Spleen (tissue), 11 donors: ENCODE measurements at regions not wholly inside any gene's neighbourhood (a gene's known extent, or its start where the extent isn't known, plus 50 kb on each side); places are given as distances from the start of the nearest gene placed in this dataset.

Experiments
- DNase-seq: peaks from one replicate; pipeline ENCODE4 v3.0.0-alpha.2; 2020
- H3K27ac ChIP-seq, 8 donors: fragments of 200-600 bp; sonication (generic) in 7 of 8; 1 replicate in 4 of 8; 2 replicates in 4 of 8; pipeline versions ENCODE4 v1.5.0 to v1.8.0; 2016 to 2021; ENCODE audit warnings: inconsistent platforms in 4 of 8, mild to moderate bottlenecking in 4 of 8, moderate library complexity in 1 of 8
- H3K27me3 ChIP-seq, 7 donors: fragments of 200-600 bp; sonication (generic) in 6 of 7; replicated peaks in 1 of 7; 1 replicate in 4 of 7; 2 replicates in 3 of 7; pipeline versions ENCODE4 v1.5.0 to v1.8.0; 2016 to 2021; ENCODE audit warnings: inconsistent platforms in 3 of 7, mild to moderate bottlenecking in 1 of 7
- H3K36me3 ChIP-seq, 6 donors: fragments of 200-600 bp; sonication (generic) in 5 of 6; 1 replicate in 4 of 6; 2 replicates in 2 of 6; pipeline versions ENCODE4 v1.5.0 to v1.8.0; 2016 to 2021; ENCODE audit warnings: inconsistent platforms in 2 of 6
- H3K4me1 ChIP-seq, 6 donors: fragments of 200-600 bp; sonication (generic) in 5 of 6; 1 replicate in 3 of 6; 2 replicates in 3 of 6; pipeline versions ENCODE4 v1.5.0 to v1.8.0; 2016 to 2021; ENCODE audit warnings: inconsistent platforms in 3 of 6
- H3K4me3 ChIP-seq, 8 donors: fragments of 200-600 bp; sonication (generic) in 7 of 8; 1 replicate in 4 of 8; 2 replicates in 4 of 8; pipeline versions ENCODE4 v1.5.0 to v1.8.0; 2016 to 2021; ENCODE audit warnings: inconsistent platforms in 4 of 8, mild to moderate bottlenecking in 4 of 8, moderate library complexity in 2 of 8
- H3K9me3 ChIP-seq, 8 donors: fragments of 200-600 bp; sonication (generic) in 7 of 8; 1 replicate in 4 of 8; 2 replicates in 4 of 8; pipeline versions ENCODE4 v1.5.0 to v1.8.0; 2016 to 2021; ENCODE audit warnings: inconsistent platforms in 4 of 8
- POLR2A ChIP-seq, 3 donors: fragments of 450-650 bp; IDR thresholded peaks; one replicate each; pipeline ENCODE4 v1.5.1; 2017; ENCODE audit warnings: antibody characterized with exemption in 3 of 3, mild to moderate bottlenecking in 1 of 3
- POLR2AphosphoS5 ChIP-seq, 3 donors: sonication (generic); formaldehyde crosslinking; IDR thresholded peaks; one replicate each; pipeline ENCODE4 v1.5.1; 2017; ENCODE audit warnings: antibody characterized with exemption in 3 of 3
- WGBS, 5 donors: extraction: QIAGEN DNeasy Blood & Tissue Kit in 3 of 5; methylation state at CpG; one replicate each; pipeline versions ENCODE4 v1.1.5 to v1.1.7; 2013 to 2018; 5-methylcytosine and 5-hydroxymethylcytosine counted together
- intact Hi-C: fragments of 100-400 bp; cut with DNase I; formaldehyde crosslinking; loops from one replicate; pipeline ENCODE4 v1.15.0; 2023; ENCODE audit warnings: low total_unique reads
- TF ChIP-seq, protein P1 (sequence below), 11 experiments: fragments of 200-600 bp in 7 of 11; fragments of 450-650 bp in 4 of 11; sonication (generic) in 4 of 11; IDR thresholded peaks in 8 of 11; conservative IDR thresholded peaks in 3 of 11; 1 replicate in 7 of 11; 2 replicates in 4 of 11; pipeline versions ENCODE4 v1.4.0 to v1.8.0; 2016 to 2021; ENCODE audit warnings: antibody characterized with exemption in 11 of 11, inconsistent platforms in 4 of 11, mild to moderate bottlenecking in 1 of 11
- donor health status: healthy with polysubstance abuse.
- donor health status: DM: no; HTN: no; CAD: no; lungs with moderate emphysema.
- donor health status: DM: no; HTN: no; CAD: no.
- donor health status: Bipolar disorder and iron deficiency.
- donor health status: healthy.
- donor health status: DM: no; HTN: no; CAD: no.
- donor health status: DM: yes; HTN: yes; CAD: no.

DNA sequence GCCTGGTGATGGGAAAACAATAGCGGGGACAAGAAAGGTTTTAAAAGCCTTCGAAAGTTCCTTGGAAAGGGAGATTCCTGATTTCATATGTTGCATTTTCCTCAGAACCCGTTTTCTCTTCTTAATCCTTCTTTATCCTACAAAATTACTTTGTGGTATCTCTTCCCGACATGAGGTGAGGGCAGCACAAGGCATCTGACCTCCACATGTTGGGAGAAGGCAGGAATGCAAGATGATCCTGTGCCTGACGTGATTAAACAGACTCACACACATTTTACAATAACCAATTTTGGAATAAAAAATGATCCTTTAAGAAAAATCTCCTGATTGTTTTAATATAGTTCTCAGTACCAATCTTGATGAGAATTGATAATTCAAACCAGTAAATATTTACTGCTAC is 153.3 kb upstream of the MKLN1 start:
- Histone ChIP-seq H3K27ac (no peak overlapping the region), H3K9me3 (no peaks in the 10 kb centered on the region), H3K27me3 (no peaks in the 10 kb centered on the region), H3K4me1 (no peaks in the 10 kb centered on the region), H3K36me3 (no peaks in the 10 kb centered on the region), H3K4me3 (no peak overlapping the region)
- no peak for DNase-seq
- intact Hi-C loops = no loop called here
- WGBS, 5 donors = 84 to 94% (median 90%) methylated on average over 5 of the region's 5 CpGs
- TF ChIP-seq, protein P1, sequence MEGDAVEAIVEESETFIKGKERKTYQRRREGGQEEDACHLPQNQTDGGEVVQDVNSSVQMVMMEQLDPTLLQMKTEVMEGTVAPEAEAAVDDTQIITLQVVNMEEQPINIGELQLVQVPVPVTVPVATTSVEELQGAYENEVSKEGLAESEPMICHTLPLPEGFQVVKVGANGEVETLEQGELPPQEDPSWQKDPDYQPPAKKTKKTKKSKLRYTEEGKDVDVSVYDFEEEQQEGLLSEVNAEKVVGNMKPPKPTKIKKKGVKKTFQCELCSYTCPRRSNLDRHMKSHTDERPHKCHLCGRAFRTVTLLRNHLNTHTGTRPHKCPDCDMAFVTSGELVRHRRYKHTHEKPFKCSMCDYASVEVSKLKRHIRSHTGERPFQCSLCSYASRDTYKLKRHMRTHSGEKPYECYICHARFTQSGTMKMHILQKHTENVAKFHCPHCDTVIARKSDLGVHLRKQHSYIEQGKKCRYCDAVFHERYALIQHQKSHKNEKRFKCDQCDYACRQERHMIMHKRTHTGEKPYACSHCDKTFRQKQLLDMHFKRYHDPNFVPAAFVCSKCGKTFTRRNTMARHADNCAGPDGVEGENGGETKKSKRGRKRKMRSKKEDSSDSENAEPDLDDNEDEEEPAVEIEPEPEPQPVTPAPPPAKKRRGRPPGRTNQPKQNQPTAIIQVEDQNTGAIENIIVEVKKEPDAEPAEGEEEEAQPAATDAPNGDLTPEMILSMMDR (IDR thresholded peaks at IDR 0.05 in 8 of 11, conservative IDR thresholded peaks at IDR 0.05 in 3 of 11) = no peak
- no peak for TF ChIP-seq POLR2A (IDR thresholded peaks at IDR 0.05)
- TF ChIP-seq POLR2AphosphoS5 (IDR thresholded peaks at IDR 0.05) = no peak

DNA sequence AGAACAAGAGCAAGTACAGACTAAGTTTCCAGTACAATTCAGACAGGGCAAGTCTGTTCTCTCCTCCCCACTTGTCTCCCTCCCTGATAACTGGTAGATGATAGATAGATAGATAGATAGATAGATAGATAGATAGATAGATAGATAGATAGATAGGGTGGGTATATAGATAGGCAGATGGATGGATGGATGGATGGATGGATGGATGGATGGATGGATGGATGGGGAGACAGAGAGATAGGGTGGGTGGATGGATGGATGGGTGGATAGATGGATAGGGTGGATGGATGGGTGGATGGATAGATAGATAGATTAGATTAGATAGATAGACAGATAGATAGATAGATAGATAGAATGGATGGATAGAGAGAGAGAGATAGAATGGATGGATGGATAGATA is 152.8 kb upstream of the MKLN1 start:
- Histone ChIP-seq H3K9me3 (no peaks in the 10 kb centered on the region), H3K36me3 (no peaks in the 10 kb centered on the region), H3K27ac (no peak overlapping the region), H3K4me1 (no peaks in the 10 kb centered on the region), H3K27me3 (no peaks in the 10 kb centered on the region), H3K4me3 (no peak overlapping the region)
- TF ChIP-seq POLR2AphosphoS5 (IDR thresholded peaks at IDR 0.05) (no peak), POLR2A (IDR thresholded peaks at IDR 0.05) (no peak)
- TF ChIP-seq, protein P1 (IDR thresholded peaks at IDR 0.05 in 8 of 11, conservative IDR thresholded peaks at IDR 0.05 in 3 of 11) = no peak
- intact Hi-C loops = no loop called here
- no peak for DNase-seq

DNA sequence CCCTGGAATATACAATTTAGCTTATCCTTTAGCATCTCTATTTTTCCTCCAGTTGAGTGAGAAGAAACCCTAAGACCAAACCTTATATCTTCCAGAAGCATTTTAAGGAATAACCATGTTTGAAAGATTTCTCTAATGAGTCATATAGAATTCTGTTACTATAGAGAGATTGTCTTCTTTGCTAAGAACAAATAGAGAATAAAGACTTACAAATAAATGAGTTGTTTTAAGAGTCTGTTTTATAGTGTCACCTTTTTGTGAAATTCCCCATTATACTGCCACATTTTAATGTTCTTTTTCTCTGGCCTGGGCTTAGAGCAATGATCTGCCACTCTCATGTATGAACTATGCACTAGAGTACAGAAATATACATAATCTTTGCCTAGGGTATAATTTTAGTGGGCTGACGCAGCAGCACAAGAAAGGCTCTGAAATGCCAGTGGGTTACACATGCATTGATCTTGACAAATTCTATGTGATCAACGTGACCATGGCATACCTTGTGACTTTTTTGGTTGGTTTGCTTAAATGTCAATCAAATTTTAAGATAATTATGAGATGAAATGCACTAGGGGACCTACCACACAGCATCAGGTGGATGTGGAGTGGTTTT is 145.1 kb upstream of the MKLN1 start:
- Histone ChIP-seq H3K4me1 (peaks cover 0 to 11% (median 3%) of the 10 kb centered on the region in 6 donors), H3K4me3 (no peak overlapping the region), H3K9me3 (no peaks in the 10 kb centered on the region), H3K36me3 (no peaks in the 10 kb centered on the region), H3K27ac (no peak overlapping the region), H3K27me3 (no peaks in the 10 kb centered on the region)
- 85 to 90% (median 86%) methylated on average over 2 of the region's 2 CpGs for WGBS, 5 donors
- intact Hi-C loops = no loop called here
- TF ChIP-seq POLR2AphosphoS5 (IDR thresholded peaks at IDR 0.05) (no peak), POLR2A (IDR thresholded peaks at IDR 0.05) (no peak)
- TF ChIP-seq, protein P1 (IDR thresholded peaks at IDR 0.05 in 8 of 11, conservative IDR thresholded peaks at IDR 0.05 in 3 of 11) = no peak
- no peak for DNase-seq

DNA sequence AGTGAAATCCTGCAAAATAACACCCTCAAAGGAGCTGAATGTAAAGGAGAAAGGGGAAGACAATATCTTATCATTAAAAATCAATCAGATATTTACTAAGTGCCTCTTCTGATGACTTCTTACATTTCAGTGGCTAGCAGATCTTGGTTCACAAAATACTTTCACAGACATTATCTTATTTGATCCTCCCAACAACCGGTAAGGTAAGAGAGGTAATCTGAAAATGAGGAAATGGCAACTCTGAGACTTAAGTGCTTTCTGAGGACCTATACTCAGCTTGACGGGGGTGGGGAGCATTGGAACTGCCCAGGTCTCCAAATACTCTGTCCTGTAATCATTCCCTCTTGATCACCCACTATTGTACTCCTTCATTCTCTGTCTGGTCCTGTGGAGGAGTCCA is 144.6 kb upstream of the MKLN1 start:
- peaks cover 0 to 15% (median 3%) of the 10 kb centered on the region in 6 donors for H3K4me1 ChIP-seq
- TF ChIP-seq, protein P1 (IDR thresholded peaks at IDR 0.05 in 8 of 11, conservative IDR thresholded peaks at IDR 0.05 in 3 of 11) = no peak
- TF ChIP-seq POLR2AphosphoS5 (IDR thresholded peaks at IDR 0.05) (no peak), POLR2A (IDR thresholded peaks at IDR 0.05) (no peak)
- intact Hi-C loops = no loop called here
- H3K36me3 ChIP-seq = no peaks in the 10 kb centered on the region
- no peaks in the 10 kb centered on the region for H3K9me3 ChIP-seq
- no peak overlapping the region for H3K4me3 ChIP-seq
- no peak for DNase-seq
- H3K27ac ChIP-seq = no peak overlapping the region
- WGBS, 5 donors = 33 to 69% (median 57%) methylated on average over 2 of the region's 2 CpGs
- no peaks in the 10 kb centered on the region for H3K27me3 ChIP-seq
